A673 (cell line): ENCODE measurements at regions not wholly inside any gene's neighbourhood (a gene's known extent, or its start where the extent isn't known, plus 50 kb on each side); places are given as distances from the start of the nearest gene placed in this dataset.

Source experiments
- CTCF ChIP-seq: fragments of 300-800, 200-600 bp; sonication (generic); conservative IDR thresholded peaks from 2 replicates; pipeline ENCODE4 v1.5.1; 2017; ENCODE audit warnings: low read depth, mild to moderate bottlenecking, antibody characterized with exemption, low read length, moderate library complexity, mixed read lengths
- EZH2 ChIP-seq: fragments of 200-600 bp; sonication (generic); IDR thresholded peaks from 2 replicates; pipeline ENCODE4 v1.6.1; 2017; ENCODE audit warnings: borderline replicate concordance, low read depth, mild to moderate bottlenecking, mixed read lengths, antibody characterized with exemption, low read length; ENCODE audit not compliant: poor library complexity, severe bottlenecking

DNA sequence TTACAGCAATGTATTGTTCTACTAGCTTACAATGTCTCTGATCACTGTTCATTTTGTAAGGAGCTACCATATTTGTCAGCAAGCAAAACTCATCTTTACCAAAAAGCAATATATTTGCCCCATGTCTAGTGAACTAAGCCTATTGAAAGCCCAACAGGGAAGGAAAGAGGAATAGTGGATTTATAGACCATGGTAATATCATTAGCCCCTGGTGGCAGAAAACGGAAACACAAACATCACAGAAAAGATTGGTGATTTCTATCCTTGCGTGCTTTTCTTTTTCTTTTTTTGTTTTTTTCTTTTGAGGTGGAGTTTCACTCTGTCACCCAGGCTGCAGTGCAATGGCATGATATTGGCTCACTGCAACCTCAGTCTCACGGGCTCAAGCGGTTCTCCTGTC, 1562.4 kb upstream of the TMEM132C start:
- TF ChIP-seq CTCF: peak; percentile 48
- no peak for TF ChIP-seq EZH2
